ENCODE measurements at regions not wholly inside any gene's neighbourhood (a gene's known extent, or its start where the extent isn't known, plus 50 kb on each side); places are given as distances from the start of the nearest gene placed in this dataset.

GRCh38 chr10:9260690-9261089, 1206.2 kb downstream of the GATA3 start:
- Histone ChIP-seq H3K4me1 (ENCODE audit: control insufficient read depth, extremely low read depth, insufficient read depth, low read length) (peaks cover under 1% of the 10 kb centered on the region), H3K4me3 (ENCODE audit: control insufficient read depth in 2 of 3, extremely low read depth in 1 of 3, insufficient read depth in 2 of 3, low read depth in 1 of 3, low read length in 3 of 3) (no peak overlapping the region), H2AFZ (ENCODE audit: control insufficient read depth, low read length) (no peak overlapping the region), H3K9me3 (ENCODE audit: control insufficient read depth, low read depth, low read length) (no peaks in the 10 kb centered on the region), H3K9me1 (ENCODE audit: control insufficient read depth, extremely low read depth, insufficient read depth, low read length) (no peaks in the 10 kb centered on the region), H4K20me1 (ENCODE audit: control insufficient read depth, extremely low read depth, insufficient read depth, low read length) (no peaks in the 10 kb centered on the region), H3K27ac (ENCODE audit: control insufficient read depth, insufficient read depth, low read length) (no peak overlapping the region), H3K36me3 (ENCODE audit: control insufficient read depth in 2 of 2, extremely low read depth in 1 of 2, insufficient read depth in 2 of 2, low read length in 2 of 2) (no peaks in the 10 kb centered on the region), H3K79me2 (ENCODE audit: control insufficient read depth, insufficient read depth, low read length) (no peaks in the 10 kb centered on the region), H3K4me2 (ENCODE audit: control insufficient read depth, extremely low read depth, insufficient read depth, low read depth, low read length) (no peak overlapping the region), H3K9ac (ENCODE audit: control insufficient read depth, extremely low read depth, insufficient read depth, low read length) (no peak overlapping the region), H3K27me3 (ENCODE audit: control insufficient read depth, extremely low read depth, insufficient read depth, low read length) (no peaks in the 10 kb centered on the region)
- dilution Hi-C loops (cut with MboI; ENCODE audit: extremely low pct_ligation_motif_present, low sequenced_read_pairs): no loop called here
- FAIRE-seq (no peak), DNase-seq (ENCODE audit: low read depth, low spot score) (no peak)
- TF ChIP-seq, protein P1, sequence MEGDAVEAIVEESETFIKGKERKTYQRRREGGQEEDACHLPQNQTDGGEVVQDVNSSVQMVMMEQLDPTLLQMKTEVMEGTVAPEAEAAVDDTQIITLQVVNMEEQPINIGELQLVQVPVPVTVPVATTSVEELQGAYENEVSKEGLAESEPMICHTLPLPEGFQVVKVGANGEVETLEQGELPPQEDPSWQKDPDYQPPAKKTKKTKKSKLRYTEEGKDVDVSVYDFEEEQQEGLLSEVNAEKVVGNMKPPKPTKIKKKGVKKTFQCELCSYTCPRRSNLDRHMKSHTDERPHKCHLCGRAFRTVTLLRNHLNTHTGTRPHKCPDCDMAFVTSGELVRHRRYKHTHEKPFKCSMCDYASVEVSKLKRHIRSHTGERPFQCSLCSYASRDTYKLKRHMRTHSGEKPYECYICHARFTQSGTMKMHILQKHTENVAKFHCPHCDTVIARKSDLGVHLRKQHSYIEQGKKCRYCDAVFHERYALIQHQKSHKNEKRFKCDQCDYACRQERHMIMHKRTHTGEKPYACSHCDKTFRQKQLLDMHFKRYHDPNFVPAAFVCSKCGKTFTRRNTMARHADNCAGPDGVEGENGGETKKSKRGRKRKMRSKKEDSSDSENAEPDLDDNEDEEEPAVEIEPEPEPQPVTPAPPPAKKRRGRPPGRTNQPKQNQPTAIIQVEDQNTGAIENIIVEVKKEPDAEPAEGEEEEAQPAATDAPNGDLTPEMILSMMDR (optimal IDR thresholded peaks at IDR 0.05 in 1 of 3, IDR thresholded peaks at IDR 0.05 in 1 of 3, conservative IDR thresholded peaks at IDR 0.05 in 1 of 3; ENCODE audit: extremely low read depth in 1 of 3, insufficient read depth in 2 of 3, low read length in 3 of 3): no peak
- no peak for TF ChIP-seq EZH2 (IDR thresholded peaks at IDR 0.05; ENCODE audit: low read length)

- H3K27me3 ChIP-seq (ENCODE audit: control insufficient read depth, extremely low read depth, insufficient read depth, low read length): no peaks in the 10 kb centered on the region
- H4K20me1 ChIP-seq (ENCODE audit: control insufficient read depth, extremely low read depth, insufficient read depth, low read length): no peaks in the 10 kb centered on the region
- H3K9ac ChIP-seq (ENCODE audit: control insufficient read depth, extremely low read depth, insufficient read depth, low read length): no peak overlapping the region
- TF ChIP-seq, protein P1 (optimal IDR thresholded peaks at IDR 0.05 in 1 of 3, IDR thresholded peaks at IDR 0.05 in 1 of 3, conservative IDR thresholded peaks at IDR 0.05 in 1 of 3; ENCODE audit: extremely low read depth in 1 of 3, insufficient read depth in 2 of 3, low read length in 3 of 3): no peak
- TF ChIP-seq EZH2 (IDR thresholded peaks at IDR 0.05; ENCODE audit: low read length): no peak
- H3K36me3 ChIP-seq (ENCODE audit: control insufficient read depth in 2 of 2, extremely low read depth in 1 of 2, insufficient read depth in 2 of 2, low read length in 2 of 2): no peaks in the 10 kb centered on the region
- no peak overlapping the region for H2AFZ ChIP-seq (ENCODE audit: control insufficient read depth, low read length)
- no peak overlapping the region for H3K4me2 ChIP-seq (ENCODE audit: control insufficient read depth, extremely low read depth, insufficient read depth, low read depth, low read length)
- H3K27ac ChIP-seq (ENCODE audit: control insufficient read depth, insufficient read depth, low read length): no peak overlapping the region
- H3K4me3 ChIP-seq (ENCODE audit: control insufficient read depth in 2 of 3, extremely low read depth in 1 of 3, insufficient read depth in 2 of 3, low read depth in 1 of 3, low read length in 3 of 3): no peak overlapping the region
- no peaks in the 10 kb centered on the region for H3K9me3 ChIP-seq (ENCODE audit: control insufficient read depth, low read depth, low read length)
- dilution Hi-C loops (cut with MboI; ENCODE audit: extremely low pct_ligation_motif_present, low sequenced_read_pairs): no loop called here
- H3K4me1 ChIP-seq (ENCODE audit: control insufficient read depth, extremely low read depth, insufficient read depth, low read length): no peaks in the 10 kb centered on the region
- no peaks in the 10 kb centered on the region for H3K9me1 ChIP-seq (ENCODE audit: control insufficient read depth, extremely low read depth, insufficient read depth, low read length)
- H3K79me2 ChIP-seq (ENCODE audit: control insufficient read depth, insufficient read depth, low read length): no peaks in the 10 kb centered on the region
- FAIRE-seq: peak; percentile 26
- DNase-seq (ENCODE audit: low read depth, low spot score): no peak
Measured at GRCh38 chr10:9262770-9263169, 1208.3 kb downstream of the GATA3 start.
